DND-41 (cell line): ENCODE measurements at regions not wholly inside any gene's neighbourhood (a gene's known extent, or its start where the extent isn't known, plus 50 kb on each side); places are given as distances from the start of the nearest gene placed in this dataset.
"Not testable (repeated sequence)": the region's sequence is repeated elsewhere in the genome, so short reads cannot be mapped to it uniquely, and the experiment has no call there.

Source experiments
- ATAC-seq: fragments of 200-7000 bp; cut with Tn5 transposase; 3 replicates; pipeline ENCODE4 v1.9.1; 2021; ENCODE audit warnings: low read depth; ENCODE audit not compliant: insufficient read depth
- DNase-seq: peaks from one replicate; pipeline ENCODE4 v3.0.0-alpha.2; 2020
- H2AFZ ChIP-seq: 2 replicates; pipeline ENCODE4 v1.6.0; 2012; ENCODE audit warnings: low read depth, low read length
- H3K27ac ChIP-seq: 2 replicates; pipeline ENCODE4 v1.5.1; 2012; ENCODE audit warnings: low read length, inconsistent platforms
- H3K27me3 ChIP-seq: fragments of 200-600 bp; sonication (generic); 2 replicates; pipeline ENCODE4 v1.6.0; 2012; ENCODE audit warnings: low read length, mild to moderate bottlenecking, inconsistent platforms; ENCODE audit not compliant: insufficient read depth, poor library complexity
- H3K36me3 ChIP-seq: 2 replicates; pipeline ENCODE4 v1.5.1; 2012; ENCODE audit warnings: low read length, inconsistent platforms; ENCODE audit not compliant: insufficient read depth
- H3K4me1 ChIP-seq: 2 replicates; pipeline ENCODE4 v1.5.1; 2012; ENCODE audit warnings: mild to moderate bottlenecking, low read length; ENCODE audit not compliant: insufficient read depth
- H3K4me2 ChIP-seq: 2 replicates; pipeline ENCODE4 v1.6.0; 2012; ENCODE audit warnings: mild to moderate bottlenecking, moderate library complexity, low read length, inconsistent platforms; ENCODE audit not compliant: insufficient read depth
- H3K4me3 ChIP-seq, 2 experiments: fragments of 200-600 bp in 1 of 2; shearing (Covaris generic) in 1 of 2; 2 replicates each; pipeline ENCODE4 v1.5.1; 2012 to 2016; ENCODE audit warnings: inconsistent platforms in 2 of 2, low read length in 2 of 2, mild to moderate bottlenecking in 2 of 2, low read depth in 1 of 2, moderate library complexity in 1 of 2
- H3K79me2 ChIP-seq: 2 replicates; pipeline ENCODE4 v1.6.0; 2012; ENCODE audit warnings: low read length, inconsistent platforms; ENCODE audit not compliant: insufficient read depth
- H3K9ac ChIP-seq: 2 replicates; pipeline ENCODE4 v1.6.0; 2012; ENCODE audit warnings: low read depth, mild to moderate bottlenecking, inconsistent platforms, low read length, moderate library complexity
- H3K9me3 ChIP-seq: 2 replicates; pipeline ENCODE4 v1.5.1; 2012; ENCODE audit warnings: low read length, moderate library complexity, mild to moderate bottlenecking, inconsistent platforms; ENCODE audit not compliant: insufficient read depth, severe bottlenecking
- H4K20me1 ChIP-seq: 2 replicates; pipeline ENCODE4 v1.6.0; 2012; ENCODE audit warnings: low read length; ENCODE audit not compliant: insufficient read depth
- CTCF ChIP-seq: IDR thresholded peaks from 2 replicates; pipeline ENCODE4 v1.5.1; 2012; ENCODE audit warnings: borderline replicate concordance, low read length, moderate library complexity, mild to moderate bottlenecking; ENCODE audit not compliant: poor library complexity, severe bottlenecking; ENCODE audit errors: extremely low read depth
- EZH2 ChIP-seq: IDR thresholded peaks from 3 replicates; pipeline ENCODE4 v1.6.1; 2012; ENCODE audit warnings: borderline replicate concordance, low read depth, mild to moderate bottlenecking, moderate library complexity, low read length, inconsistent platforms; ENCODE audit not compliant: severe bottlenecking

GRCh38 chr17:52899235-52899634, 740.7 kb upstream of the CA10 start:
- Histone ChIP-seq H3K4me2 (no peak overlapping the region), H3K79me2 (no peaks in the 10 kb centered on the region), H3K27ac (no peak overlapping the region), H3K9me3 (no peaks in the 10 kb centered on the region), H4K20me1 (no peaks in the 10 kb centered on the region), H3K36me3 (no peaks in the 10 kb centered on the region), H3K27me3 (no peaks in the 10 kb centered on the region), H3K4me1 (no peaks in the 10 kb centered on the region), H3K9ac (no peak overlapping the region), H2AFZ (no peak overlapping the region), H3K4me3 (no peak overlapping the region)
- no peak for TF ChIP-seq EZH2
- no peak for TF ChIP-seq CTCF
- ATAC-seq (no peak), DNase-seq (no peak)

GRCh38 chr17:52895272-52895671, 736.8 kb upstream of the CA10 start:
- Histone ChIP-seq H3K4me2 (no peak overlapping the region), H3K4me3 (no peak overlapping the region), H4K20me1 (no peaks in the 10 kb centered on the region), H3K9me3 (no peaks in the 10 kb centered on the region), H3K27ac (no peak overlapping the region), H2AFZ (no peak overlapping the region), H3K4me1 (no peaks in the 10 kb centered on the region), H3K36me3 (no peaks in the 10 kb centered on the region), H3K79me2 (no peaks in the 10 kb centered on the region), H3K9ac (no peak overlapping the region), H3K27me3 (no peaks in the 10 kb centered on the region)
- DNase-seq (no peak), ATAC-seq (no peak)
- TF ChIP-seq CTCF (no peak), EZH2 (no peak)

DNA sequence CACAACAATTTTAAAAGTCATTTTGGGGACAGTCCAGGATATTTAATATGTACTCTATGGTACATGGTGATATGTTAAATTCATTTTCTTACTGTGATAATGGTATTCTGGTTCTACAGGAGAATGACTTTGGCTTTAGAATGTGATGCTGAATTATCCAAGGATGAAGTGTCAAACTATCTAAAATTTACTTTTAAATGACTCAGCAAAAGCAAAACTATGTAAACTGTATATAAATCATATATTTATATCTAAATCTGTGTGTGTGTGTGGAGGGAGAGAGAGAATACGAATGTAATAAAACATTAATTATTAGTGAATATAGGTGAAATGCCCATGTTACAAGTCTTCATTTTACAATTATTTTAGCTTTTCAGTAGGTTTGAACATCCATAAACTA, 733.8 kb upstream of the CA10 start:
- Histone ChIP-seq H2AFZ (no peak overlapping the region), H3K27me3 (no peaks in the 10 kb centered on the region), H4K20me1 (no peaks in the 10 kb centered on the region), H3K36me3 (no peaks in the 10 kb centered on the region), H3K27ac (no peak overlapping the region), H3K9me3 (no peaks in the 10 kb centered on the region), H3K4me2 (no peak overlapping the region), H3K79me2 (no peaks in the 10 kb centered on the region), H3K4me3 (no peak overlapping the region), H3K4me1 (no peaks in the 10 kb centered on the region), H3K9ac (no peak overlapping the region)
- TF ChIP-seq EZH2 (no peak), CTCF (no peak)
- DNase-seq (no peak), ATAC-seq (no peak)

GRCh38 chr17:52885882-52886281, 727.4 kb upstream of the CA10 start:
- no peaks in the 10 kb centered on the region for H3K36me3 ChIP-seq
- no peaks in the 10 kb centered on the region for H3K79me2 ChIP-seq
- H3K4me3 ChIP-seq, result no peak overlapping the region
- TF ChIP-seq EZH2 (no peak), CTCF (no peak)
- H3K27ac ChIP-seq, result no peak overlapping the region
- no peak for ATAC-seq
- no peaks in the 10 kb centered on the region for H3K9me3 ChIP-seq
- H3K4me2 ChIP-seq, result no peak overlapping the region
- H4K20me1 ChIP-seq, result no peaks in the 10 kb centered on the region
- H3K27me3 ChIP-seq, result no peaks in the 10 kb centered on the region
- no peak overlapping the region for H3K9ac ChIP-seq
- no peak for DNase-seq
- H2AFZ ChIP-seq, result no peak overlapping the region
- H3K4me1 ChIP-seq, result no peaks in the 10 kb centered on the region

DNA sequence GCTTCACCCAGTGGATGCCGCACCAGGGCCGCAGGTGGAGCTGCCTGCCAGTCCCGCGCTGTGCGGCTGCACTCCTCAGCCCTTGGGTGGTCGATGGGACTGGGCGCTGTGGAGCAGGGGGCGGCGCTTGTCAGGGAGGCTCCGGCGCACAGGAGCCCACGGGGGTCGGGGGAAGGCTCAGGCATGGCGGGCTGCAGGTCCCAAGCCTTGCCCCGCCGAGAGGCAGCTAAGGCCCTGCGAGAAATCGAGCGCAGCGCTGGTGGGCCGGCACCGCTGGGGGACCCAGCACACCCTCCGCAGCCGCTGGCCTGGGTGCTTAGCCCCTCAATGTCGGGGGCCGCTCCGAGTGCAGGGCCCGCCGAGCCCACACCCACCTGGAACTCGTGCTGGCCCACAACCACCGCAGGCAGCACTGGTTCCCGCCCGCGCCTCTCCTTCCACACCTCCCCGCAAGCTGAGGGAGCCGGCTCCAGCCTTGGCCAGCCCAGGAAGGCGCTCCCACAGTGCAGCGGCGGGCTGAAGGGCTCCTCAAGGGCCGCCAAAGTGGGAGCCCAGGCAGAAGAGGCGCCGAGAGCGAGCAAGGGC, 725.5 kb upstream of the CA10 start:
- H4K20me1 ChIP-seq, DNase-seq, H3K27me3 ChIP-seq, H3K4me1 ChIP-seq, H2AFZ ChIP-seq, H3K9ac ChIP-seq, H3K36me3 ChIP-seq, H3K9me3 ChIP-seq, H3K27ac ChIP-seq, H3K4me2 ChIP-seq, ATAC-seq, H3K79me2 ChIP-seq, H3K4me3 ChIP-seq: not testable (repeated sequence)
